ENCODE measurements at regions not wholly inside any gene's neighbourhood (a gene's known extent, or its start where the extent isn't known, plus 50 kb on each side); places are given as distances from the start of the nearest gene placed in this dataset.
"Not testable (repeated sequence)": the region's sequence is repeated elsewhere in the genome, so short reads cannot be mapped to it uniquely, and the experiment has no call there.

- TF ChIP-seq CTCF, POLR2A (IDR thresholded peaks at IDR 0.05): not testable (repeated sequence)
Measured at GRCh38 chr2:90359344-90359743, 1667.9 kb downstream of the RPIA start.

Measured in body of pancreas (tissue), 4 donors.